ENCODE measurements at regions not wholly inside any gene's neighbourhood (a gene's known extent, or its start where the extent isn't known, plus 50 kb on each side); places are given as distances from the start of the nearest gene placed in this dataset.

DNA sequence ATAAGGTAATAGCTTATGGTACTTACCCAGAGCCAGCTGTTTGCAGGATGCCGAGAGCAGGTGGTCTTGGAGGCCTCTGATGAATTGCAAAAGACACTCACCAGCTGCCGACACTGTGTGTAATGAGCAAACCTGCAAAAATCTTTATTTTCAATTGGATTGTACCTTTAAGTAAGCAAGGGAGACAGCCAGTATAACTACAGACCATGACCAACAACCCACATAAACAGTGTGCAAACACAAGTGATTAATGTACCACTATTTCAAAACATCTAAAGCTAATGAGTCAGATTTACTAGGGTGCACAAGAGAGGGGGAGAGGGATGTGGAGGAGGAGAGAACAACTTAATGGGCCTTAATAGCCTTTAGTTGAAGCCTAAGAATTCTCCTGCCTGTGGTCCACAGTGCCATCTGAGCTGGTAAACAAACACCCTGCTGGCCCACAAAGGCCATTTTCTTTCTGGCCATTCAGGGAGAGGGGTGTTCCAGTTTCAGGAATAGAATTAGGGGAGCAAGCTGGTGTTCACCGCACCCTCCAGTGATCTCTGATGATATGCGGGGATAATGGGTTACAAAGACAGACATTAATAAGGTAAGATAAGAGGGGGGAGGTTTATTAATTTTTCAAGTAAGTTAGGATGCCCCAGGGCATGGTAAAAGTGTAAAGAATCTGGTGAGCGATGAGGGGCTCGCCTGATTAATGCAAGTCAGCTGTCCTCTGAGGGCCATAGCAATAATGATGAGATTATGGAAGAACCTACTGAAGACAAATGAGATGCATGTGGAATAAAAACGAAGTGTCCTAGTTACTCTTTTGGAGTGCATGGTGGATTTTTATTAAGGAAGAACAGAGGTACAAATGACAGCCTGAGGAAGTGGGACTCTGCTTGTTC lies 196.4 kb downstream of the HRH4 start:
- intact Hi-C loops (cut with micrococcal nuclease), result no loop called here
- Mint-ChIP-seq H3K27me3 (peaks cover 8% of the 10 kb centered on the region), H3K9me3 (ENCODE audit: insufficient read depth) (no peaks in the 10 kb centered on the region), H3K4me3 (no peak overlapping the region), H3K4me1 (peaks cover 22% of the 10 kb centered on the region), H3K27ac (no peak overlapping the region)
- ChIA-PET CTCF (no interaction called here), POLR2A (no interaction called here)
- H3K9me3 ChIP-seq (ENCODE audit: control extremely low read depth in 1 of 3, control insufficient read depth in 2 of 3, insufficient read depth in 1 of 3, low read length in 2 of 3), result no peaks in the 10 kb centered on the region
- no peak overlapping the region for H3K4me3 ChIP-seq (ENCODE audit: control extremely low read depth in 1 of 5, extremely low read depth in 1 of 5, insufficient read depth in 1 of 5, low read depth in 2 of 5, low read length in 4 of 5)
- H3K4me2 ChIP-seq (replicated peaks; ENCODE audit: low read depth, low read length, poor library complexity, severe bottlenecking), result no peak overlapping the region
- H4K20me1 ChIP-seq (ENCODE audit: control insufficient read depth, insufficient read depth, low read length, poor library complexity, severe bottlenecking), result no peaks in the 10 kb centered on the region
- ATAC-seq (ENCODE audit: low read depth), result no peak
- TF ChIP-seq, protein P1, sequence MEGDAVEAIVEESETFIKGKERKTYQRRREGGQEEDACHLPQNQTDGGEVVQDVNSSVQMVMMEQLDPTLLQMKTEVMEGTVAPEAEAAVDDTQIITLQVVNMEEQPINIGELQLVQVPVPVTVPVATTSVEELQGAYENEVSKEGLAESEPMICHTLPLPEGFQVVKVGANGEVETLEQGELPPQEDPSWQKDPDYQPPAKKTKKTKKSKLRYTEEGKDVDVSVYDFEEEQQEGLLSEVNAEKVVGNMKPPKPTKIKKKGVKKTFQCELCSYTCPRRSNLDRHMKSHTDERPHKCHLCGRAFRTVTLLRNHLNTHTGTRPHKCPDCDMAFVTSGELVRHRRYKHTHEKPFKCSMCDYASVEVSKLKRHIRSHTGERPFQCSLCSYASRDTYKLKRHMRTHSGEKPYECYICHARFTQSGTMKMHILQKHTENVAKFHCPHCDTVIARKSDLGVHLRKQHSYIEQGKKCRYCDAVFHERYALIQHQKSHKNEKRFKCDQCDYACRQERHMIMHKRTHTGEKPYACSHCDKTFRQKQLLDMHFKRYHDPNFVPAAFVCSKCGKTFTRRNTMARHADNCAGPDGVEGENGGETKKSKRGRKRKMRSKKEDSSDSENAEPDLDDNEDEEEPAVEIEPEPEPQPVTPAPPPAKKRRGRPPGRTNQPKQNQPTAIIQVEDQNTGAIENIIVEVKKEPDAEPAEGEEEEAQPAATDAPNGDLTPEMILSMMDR (IDR thresholded peaks at IDR 0.05), result no peak
- no peak for TF ChIP-seq EZH2 (IDR thresholded peaks at IDR 0.05; ENCODE audit: borderline replicate concordance, insufficient read depth, low read depth, low read length, poor library complexity, severe bottlenecking)
- no peak overlapping the region for H3K9ac ChIP-seq (ENCODE audit: low read length)
- H2AFZ ChIP-seq (ENCODE audit: insufficient read depth, low read depth, low read length, poor library complexity, severe bottlenecking), result no peak overlapping the region
- H3K4me1 ChIP-seq (ENCODE audit: control insufficient read depth in 2 of 2, insufficient read depth in 2 of 2, low read length in 2 of 2), result peaks cover 6 to 10% of the 10 kb centered on the region in 2 donors
- no peaks in the 10 kb centered on the region for H3K36me3 ChIP-seq (replicated peaks in 1 of 2; ENCODE audit: control extremely low read depth in 1 of 2, control insufficient read depth in 1 of 2, extremely low read depth in 1 of 2, insufficient read depth in 2 of 2, low read length in 1 of 2)
- no peak overlapping the region for H3K27ac ChIP-seq (ENCODE audit: low read length in 2 of 2)
- H3K27me3 ChIP-seq (replicated peaks in 1 of 4; ENCODE audit: control extremely low read depth in 1 of 4, control insufficient read depth in 3 of 4, insufficient read depth in 4 of 4, low read length in 3 of 4), result no peaks in the 10 kb centered on the region
- WGBS (ENCODE audit: insufficient coverage), result 85% methylated on average over 5 of the region's 7 CpGs
- no peaks in the 10 kb centered on the region for H3K79me2 ChIP-seq (ENCODE audit: control insufficient read depth, insufficient read depth, low read length)
- no peak for DNase-seq

DNA sequence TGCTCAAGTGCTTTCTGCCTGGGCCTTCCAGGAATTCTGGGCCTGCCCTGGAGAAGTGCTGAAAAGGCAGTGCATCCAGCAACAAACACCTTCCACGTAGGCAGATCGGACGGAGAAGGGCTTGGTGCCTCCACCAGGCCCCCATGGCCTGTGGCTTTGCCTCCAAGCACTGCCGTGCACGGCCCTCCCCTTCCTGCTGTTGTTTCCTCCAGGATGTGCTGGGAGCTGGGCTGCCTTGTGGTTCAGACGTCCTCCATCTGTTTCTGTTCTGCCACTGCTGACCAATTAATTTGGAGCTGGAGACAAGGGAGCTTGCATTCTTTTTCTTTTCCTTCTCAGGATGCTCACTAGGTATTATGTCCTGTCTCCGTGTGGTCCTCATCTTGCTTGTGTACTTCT lies 197.0 kb downstream of the HRH4 start:
- Histone ChIP-seq H3K9me3 (ENCODE audit: control extremely low read depth in 1 of 3, control insufficient read depth in 2 of 3, insufficient read depth in 1 of 3, low read length in 2 of 3) (no peaks in the 10 kb centered on the region), H3K4me1 (ENCODE audit: control insufficient read depth in 2 of 2, insufficient read depth in 2 of 2, low read length in 2 of 2) (peaks cover 6 to 10% of the 10 kb centered on the region in 2 donors), H3K4me3 (ENCODE audit: control extremely low read depth in 1 of 5, extremely low read depth in 1 of 5, insufficient read depth in 1 of 5, low read depth in 2 of 5, low read length in 4 of 5) (no peak overlapping the region), H3K79me2 (ENCODE audit: control insufficient read depth, insufficient read depth, low read length) (no peaks in the 10 kb centered on the region), H4K20me1 (ENCODE audit: control insufficient read depth, insufficient read depth, low read length, poor library complexity, severe bottlenecking) (no peaks in the 10 kb centered on the region), H2AFZ (ENCODE audit: insufficient read depth, low read depth, low read length, poor library complexity, severe bottlenecking) (no peak overlapping the region), H3K27me3 (replicated peaks in 1 of 4; ENCODE audit: control extremely low read depth in 1 of 4, control insufficient read depth in 3 of 4, insufficient read depth in 4 of 4, low read length in 3 of 4) (no peaks in the 10 kb centered on the region), H3K9ac (ENCODE audit: low read length) (no peak overlapping the region), H3K27ac (ENCODE audit: low read length in 2 of 2) (no peak overlapping the region), H3K4me2 (replicated peaks; ENCODE audit: low read depth, low read length, poor library complexity, severe bottlenecking) (no peak overlapping the region), H3K36me3 (replicated peaks in 1 of 2; ENCODE audit: control extremely low read depth in 1 of 2, control insufficient read depth in 1 of 2, extremely low read depth in 1 of 2, insufficient read depth in 2 of 2, low read length in 1 of 2) (no peaks in the 10 kb centered on the region)
- Mint-ChIP-seq H3K4me3 (no peak overlapping the region), H3K4me1 (peaks cover 22% of the 10 kb centered on the region), H3K27ac (no peak overlapping the region), H3K27me3 (peaks cover 8% of the 10 kb centered on the region), H3K9me3 (ENCODE audit: insufficient read depth) (no peaks in the 10 kb centered on the region)
- intact Hi-C loops (cut with micrococcal nuclease), result no loop called here
- ChIA-PET CTCF (no interaction called here), POLR2A (no interaction called here)
- no peak for TF ChIP-seq EZH2 (IDR thresholded peaks at IDR 0.05; ENCODE audit: borderline replicate concordance, insufficient read depth, low read depth, low read length, poor library complexity, severe bottlenecking)
- TF ChIP-seq, protein P1 (IDR thresholded peaks at IDR 0.05), result no peak
- no peak for DNase-seq
- no peak for ATAC-seq (ENCODE audit: low read depth)
- 22% methylated on average over 7 of the region's 7 CpGs for WGBS (ENCODE audit: insufficient coverage)

Measured in B cell (primary cell).